Right lobe of liver (tissue), 6 donors: ENCODE measurements at regions not wholly inside any gene's neighbourhood (a gene's known extent, or its start where the extent isn't known, plus 50 kb on each side); places are given as distances from the start of the nearest gene placed in this dataset.

Experiments used
- ATAC-seq, 4 donors: fragments of 200-7000 bp; cut with Tn5 transposase; one replicate each; pipeline ENCODE4 v1.9.1; 2020; ENCODE audit warnings: mild to moderate bottlenecking in 4 of 4, moderate library complexity in 4 of 4
- DNase-seq, 3 donors: peaks; one replicate each; pipeline ENCODE4 v3.0.0-alpha.2; 2020
- H3K27ac ChIP-seq, 3 donors: fragments of 200-600 bp; one replicate each; pipeline ENCODE4 v1.8.0; 2022
- H3K27me3 ChIP-seq, 2 donors: fragments of 200-600 bp; one replicate each; pipeline ENCODE4 v1.8.0; 2022
- H3K36me3 ChIP-seq, 4 donors: fragments of 200-600 bp; sonication (generic) in 1 of 4; one replicate each; pipeline versions ENCODE4 v1.5.1 to v1.8.0; 2017 to 2022; ENCODE audit warnings: control low read depth in 1 of 4
- H3K4me1 ChIP-seq, 4 donors: fragments of 200-600 bp; sonication (generic) in 1 of 4; one replicate each; pipeline versions ENCODE4 v1.5.1 to v1.8.0; 2017 to 2022; ENCODE audit warnings: control low read depth in 1 of 4
- H3K4me3 ChIP-seq, 3 donors: fragments of 200-600 bp; one replicate each; pipeline ENCODE4 v1.8.0; 2022
- H3K9me3 ChIP-seq, 4 donors: fragments of 200-600 bp; sonication (generic) in 1 of 4; one replicate each; pipeline versions ENCODE4 v1.5.1 to v1.8.0; 2017 to 2022; ENCODE audit warnings: control low read depth in 1 of 4
- POLR2A ChIP-seq: fragments of 450-650 bp; IDR thresholded peaks from one replicate; pipeline ENCODE4 v1.6.1; 2017; ENCODE audit warnings: antibody characterized with exemption, mild to moderate bottlenecking
- WGBS: methylation state at CpG from one replicate; pipeline ENCODE4 v1.1.6; 2018; ENCODE audit warnings: low coverage, low lambda C conversion rate; ENCODE audit not compliant: insufficient coverage; ENCODE audit errors: missing lambda C conversion rate; 5-methylcytosine and 5-hydroxymethylcytosine counted together
- intact Hi-C, 2 donors: fragments of 100-400 bp; cut with DNase I; formaldehyde crosslinking; loops; one replicate each; pipeline versions ENCODE4 v1.11.2 to v1.14.1; 2022
- TF ChIP-seq, protein P1 (sequence below), 4 donors: fragments of 200-600 bp in 3 of 4; fragments of 450-650 bp in 1 of 4; IDR thresholded peaks; one replicate each; pipeline versions ENCODE4 v1.5.1 to v1.8.0; 2016 to 2022; ENCODE audit warnings: antibody characterized with exemption in 4 of 4, mild to moderate bottlenecking in 2 of 4
- donor health status: DM: no; HTN: yes; CAD: no.
- donor health status: DM: no; HTN: no; CAD: no.
- donor health status: DM: no; HTN: no; CAD: no.
- donor health status: DM: no; HTN: yes; CAD: no.
- donor health status: DM: no; HTN: yes; CAD: no.

GRCh38 chr3:3559786-3560185 is 239.4 kb upstream of the LRRN1 start:
- H3K4me1 ChIP-seq, result no peaks in the 10 kb centered on the region
- H3K4me3 ChIP-seq, result no peak overlapping the region
- H3K27me3 ChIP-seq, result no peaks in the 10 kb centered on the region
- 35% methylated on average over 2 of the region's 2 CpGs for WGBS
- no peak overlapping the region for H3K27ac ChIP-seq
- H3K36me3 ChIP-seq, result no peaks in the 10 kb centered on the region
- no peaks in the 10 kb centered on the region for H3K9me3 ChIP-seq
- ATAC-seq (no peak), DNase-seq (no peak)
- TF ChIP-seq, protein P1, sequence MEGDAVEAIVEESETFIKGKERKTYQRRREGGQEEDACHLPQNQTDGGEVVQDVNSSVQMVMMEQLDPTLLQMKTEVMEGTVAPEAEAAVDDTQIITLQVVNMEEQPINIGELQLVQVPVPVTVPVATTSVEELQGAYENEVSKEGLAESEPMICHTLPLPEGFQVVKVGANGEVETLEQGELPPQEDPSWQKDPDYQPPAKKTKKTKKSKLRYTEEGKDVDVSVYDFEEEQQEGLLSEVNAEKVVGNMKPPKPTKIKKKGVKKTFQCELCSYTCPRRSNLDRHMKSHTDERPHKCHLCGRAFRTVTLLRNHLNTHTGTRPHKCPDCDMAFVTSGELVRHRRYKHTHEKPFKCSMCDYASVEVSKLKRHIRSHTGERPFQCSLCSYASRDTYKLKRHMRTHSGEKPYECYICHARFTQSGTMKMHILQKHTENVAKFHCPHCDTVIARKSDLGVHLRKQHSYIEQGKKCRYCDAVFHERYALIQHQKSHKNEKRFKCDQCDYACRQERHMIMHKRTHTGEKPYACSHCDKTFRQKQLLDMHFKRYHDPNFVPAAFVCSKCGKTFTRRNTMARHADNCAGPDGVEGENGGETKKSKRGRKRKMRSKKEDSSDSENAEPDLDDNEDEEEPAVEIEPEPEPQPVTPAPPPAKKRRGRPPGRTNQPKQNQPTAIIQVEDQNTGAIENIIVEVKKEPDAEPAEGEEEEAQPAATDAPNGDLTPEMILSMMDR (IDR thresholded peaks at IDR 0.05), result no peak
- no peak for TF ChIP-seq POLR2A
- intact Hi-C loops, result no loop called here

DNA sequence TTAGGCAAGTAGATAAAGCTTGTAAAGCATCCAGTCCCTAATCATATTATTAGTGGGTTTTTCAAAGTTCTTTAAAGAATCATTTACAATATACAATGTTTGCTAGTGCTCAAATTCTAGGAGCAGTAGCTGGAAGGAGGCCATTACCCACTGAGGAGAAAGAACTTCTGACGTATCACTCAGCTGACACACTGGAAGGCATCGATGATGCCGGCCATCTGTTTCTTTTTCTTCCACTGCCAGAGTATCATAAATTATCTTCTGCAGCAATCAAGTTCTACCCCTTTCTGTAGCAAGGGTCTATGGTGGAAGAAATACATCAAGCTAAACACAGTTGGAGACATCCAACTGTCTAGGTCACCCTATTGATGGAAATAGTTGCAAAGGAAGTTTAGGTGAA is 243.2 kb upstream of the LRRN1 start:
- Histone ChIP-seq H3K9me3 (no peaks in the 10 kb centered on the region), H3K27ac (no peak overlapping the region), H3K36me3 (no peaks in the 10 kb centered on the region), H3K27me3 (no peaks in the 10 kb centered on the region), H3K4me3 (no peak overlapping the region), H3K4me1 (no peaks in the 10 kb centered on the region)
- DNase-seq (no peak), ATAC-seq (no peak)
- 65% methylated on average over 3 of the region's 3 CpGs for WGBS
- intact Hi-C loops, result no loop called here
- TF ChIP-seq, protein P1 (IDR thresholded peaks at IDR 0.05), result no peak
- no peak for TF ChIP-seq POLR2A

- TF ChIP-seq, protein P1 (IDR thresholded peaks at IDR 0.05), result no peak
- TF ChIP-seq POLR2A, result no peak
- Histone ChIP-seq H3K27me3 (no peaks in the 10 kb centered on the region), H3K27ac (no peak overlapping the region), H3K4me1 (no peaks in the 10 kb centered on the region), H3K36me3 (no peaks in the 10 kb centered on the region), H3K4me3 (no peak overlapping the region), H3K9me3 (no peaks in the 10 kb centered on the region)
- intact Hi-C loops, result no loop called here
- no peak for DNase-seq
- no peak for ATAC-seq
- WGBS, result 72% methylated on average over 6 of the region's 6 CpGs
These were observed 246.0 kb upstream of the LRRN1 start for GRCh38 chr3:3553236-3553635.

DNA sequence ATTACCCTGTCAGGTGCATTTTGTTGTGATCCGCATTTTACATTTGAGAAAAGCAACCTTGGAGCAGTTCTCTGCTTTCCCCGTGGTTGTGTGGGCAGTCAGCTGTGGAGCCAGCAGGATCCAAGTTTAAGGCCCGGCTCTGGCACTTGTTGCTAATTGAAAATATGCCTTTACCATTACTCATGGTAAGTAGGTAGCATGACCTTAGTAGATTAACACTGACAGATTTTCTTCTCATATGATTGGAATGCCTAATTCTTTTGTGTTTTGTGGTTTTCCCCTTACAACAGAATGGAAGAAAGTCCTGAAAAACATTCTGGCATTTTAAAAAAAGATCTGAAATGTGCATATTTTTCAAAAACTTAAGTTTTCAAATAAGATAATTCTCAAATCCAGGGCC is 246.5 kb upstream of the LRRN1 start:
- no peaks in the 10 kb centered on the region for H3K27me3 ChIP-seq
- intact Hi-C loops, result no loop called here
- WGBS, result 66% methylated on average over 3 of the region's 3 CpGs
- no peak overlapping the region for H3K4me3 ChIP-seq
- ATAC-seq (no peak), DNase-seq (no peak)
- H3K36me3 ChIP-seq, result no peaks in the 10 kb centered on the region
- H3K27ac ChIP-seq, result no peak overlapping the region
- H3K4me1 ChIP-seq, result no peaks in the 10 kb centered on the region
- TF ChIP-seq, protein P1 (IDR thresholded peaks at IDR 0.05), result no peak
- TF ChIP-seq POLR2A, result no peak
- H3K9me3 ChIP-seq, result no peaks in the 10 kb centered on the region

DNA sequence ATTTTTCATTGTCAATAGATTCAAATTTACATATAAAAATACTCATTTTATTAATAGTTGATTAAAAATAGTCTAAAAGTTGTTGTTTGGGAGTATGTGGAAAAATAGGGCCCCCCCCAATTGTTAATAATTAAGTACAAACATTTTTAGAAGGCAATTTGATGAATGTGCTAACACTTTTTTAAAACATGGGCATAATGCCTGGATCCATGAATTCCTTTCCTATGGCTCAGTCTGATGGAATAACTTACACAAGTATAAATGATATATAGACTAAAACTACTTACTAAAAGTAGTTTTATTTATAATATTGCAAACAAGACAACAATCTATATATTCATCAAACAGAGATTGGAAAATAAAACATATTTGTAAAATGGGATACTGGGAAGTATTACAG is 247.2 kb upstream of the LRRN1 start:
- Histone ChIP-seq H3K27ac (no peak overlapping the region), H3K4me3 (no peak overlapping the region), H3K36me3 (no peaks in the 10 kb centered on the region), H3K4me1 (no peaks in the 10 kb centered on the region), H3K9me3 (no peaks in the 10 kb centered on the region), H3K27me3 (no peaks in the 10 kb centered on the region)
- intact Hi-C loops, result no loop called here
- no peak for ATAC-seq
- DNase-seq, result no peak
- no peak for TF ChIP-seq POLR2A
- TF ChIP-seq, protein P1 (IDR thresholded peaks at IDR 0.05), result no peak
